HCT116 (cell line): ENCODE measurements at regions not wholly inside any gene's neighbourhood (a gene's known extent, or its start where the extent isn't known, plus 50 kb on each side); places are given as distances from the start of the nearest gene placed in this dataset.

ENCODE experiments used
- ATAC-seq: fragments of 200-7000 bp; cut with Tn5 transposase; 2 replicates; pipeline ENCODE4 v1.9.1; 2020; ENCODE audit warnings: mild to moderate bottlenecking, moderate library complexity
- BruUV-seq: library from RNA; stranded (reverse); fragments of 400-500 nt; replicated peaks from 2 replicates; lab custom pipeline; 2021; lab: Mats Ljungman, UMichigan
- CTCF ChIA-PET: fragments of 300-600 bp; sonication (Branson Sonifier 250); formaldehyde crosslinking; loops from one replicate; lab custom pipeline; 2021; ENCODE audit warnings: antibody characterized with exemption; lab: Charles Lee
- POLR2A ChIA-PET: fragments of 300-600, 350-600 bp; sonication (Branson Sonifier 250); formaldehyde crosslinking; loops from one replicate; lab custom pipeline; 2021; ENCODE audit warnings: antibody characterized with exemption; lab: Charles Lee
- RAD21 ChIA-PET, 2 experiments: fragments of 300-600 bp; sonication (Branson Sonifier 250); formaldehyde crosslinking; loops; one replicate each; lab custom pipeline; 2023; ENCODE audit warnings: low total read pairs in 2 of 2; ENCODE audit not compliant: uncharacterized antibody in 2 of 2, unreplicated experiment in 2 of 2, low non-redundant PET in 1 of 2; lab: Charles Lee
- DNase-seq: peaks from one replicate; pipeline ENCODE4 v3.0.0-alpha.2; 2010; ENCODE audit warnings: low read depth, low spot score
- H2AFZ ChIP-seq: fragments of 200-600 bp; shearing (Covaris generic), sonication (generic); 2 replicates; pipeline ENCODE4 v1.6.1; 2017; ENCODE audit warnings: low read depth, mixed run types, mixed read lengths, antibody characterized with exemption, low read length; ENCODE audit not compliant: poor library complexity, severe bottlenecking
- H3K27ac ChIP-seq: 2 replicates; pipeline ENCODE4 v1.5.1; 2012; ENCODE audit warnings: low read depth, low read length
- H3K27me3 ChIP-seq: fragments of 200-600 bp; sonication (generic); 2 replicates; pipeline ENCODE4 v1.6.1; 2016; ENCODE audit warnings: mixed run types, low read length, mixed read lengths; ENCODE audit not compliant: insufficient read depth
- H3K36me3 ChIP-seq, 2 experiments: fragments of 200-500 bp in 1 of 2; fragments of 200-600 bp in 1 of 2; sonication (Bioruptor generic) in 1 of 2; sonication (generic) in 1 of 2; 2 replicates each; pipeline versions ENCODE4 v1.5.1 to v1.6.1; 2014 to 2016; ENCODE audit warnings: low read length in 2 of 2, inconsistent platforms in 1 of 2, mixed read lengths in 1 of 2, mixed run types in 1 of 2; ENCODE audit not compliant: insufficient read depth in 2 of 2, control insufficient read depth in 1 of 2
- H3K4me1 ChIP-seq, 2 experiments: fragments of 200-600 bp in 1 of 2; sonication (generic) in 1 of 2; 2 replicates each; pipeline versions ENCODE4 v1.5.1 to v1.6.1; 2012 to 2017; ENCODE audit warnings: low read length in 2 of 2, inconsistent platforms in 1 of 2, mild to moderate bottlenecking in 1 of 2, mixed read lengths in 1 of 2, mixed run types in 1 of 2, moderate library complexity in 1 of 2; ENCODE audit not compliant: insufficient read depth in 2 of 2, control insufficient read depth in 1 of 2
- H3K4me2 ChIP-seq: fragments of 200-600 bp; sonication (generic); 2 replicates; pipeline ENCODE4 v1.6.1; 2017; ENCODE audit warnings: mixed run types, low read length, mixed read lengths
- H3K4me3 ChIP-seq, 2 experiments: fragments of 200-600 bp in 1 of 2; sonication (generic) in 1 of 2; replicated peaks in 1 of 2; 2 replicates each; pipeline ENCODE4 v1.5.1; 2011 to 2016; ENCODE audit warnings: low read length in 2 of 2, control low read depth in 1 of 2, low read depth in 1 of 2, mild to moderate bottlenecking in 1 of 2, mixed read lengths in 1 of 2, mixed run types in 1 of 2
- H3K79me2 ChIP-seq: fragments of 200-600 bp; sonication (generic); 2 replicates; pipeline ENCODE4 v1.6.1; 2017; ENCODE audit warnings: mild to moderate bottlenecking, mixed run types, low read length, moderate library complexity, mixed read lengths; ENCODE audit not compliant: insufficient read depth
- H3K9ac ChIP-seq: fragments of 200-600 bp; sonication (generic); 2 replicates; pipeline ENCODE4 v1.6.1; 2016; ENCODE audit warnings: low read length, mixed read lengths
- H3K9me2 ChIP-seq: fragments of 200-600 bp; sonication (generic), shearing (Covaris generic); 2 replicates; pipeline ENCODE4 v1.6.1; 2017; ENCODE audit warnings: mixed run types, mild to moderate bottlenecking, moderate library complexity; ENCODE audit not compliant: insufficient read depth
- H3K9me3 ChIP-seq, 2 experiments: fragments of 200-500 bp in 1 of 2; fragments of 200-600 bp in 1 of 2; sonication (Bioruptor generic) in 1 of 2; sonication (generic) in 1 of 2; 2 replicates each; pipeline ENCODE4 v1.6.1; 2014 to 2017; ENCODE audit warnings: low read length in 2 of 2, mixed read lengths in 2 of 2, inconsistent platforms in 1 of 2, low read depth in 1 of 2, mild to moderate bottlenecking in 1 of 2, mixed run types in 1 of 2, moderate library complexity in 1 of 2; ENCODE audit not compliant: control insufficient read depth in 1 of 2, insufficient read depth in 1 of 2
- H4K20me1 ChIP-seq: fragments of 200-600 bp; sonication (generic), shearing (Covaris generic); 2 replicates; pipeline ENCODE4 v1.6.1; 2017; ENCODE audit warnings: mixed run types, mild to moderate bottlenecking, moderate library complexity; ENCODE audit not compliant: insufficient read depth
- CBX3 ChIP-seq: IDR thresholded peaks from 2 replicates; pipeline ENCODE4 v1.6.1; 2012; ENCODE audit warnings: low read depth
- CEBPB ChIP-seq: IDR thresholded peaks from 2 replicates; pipeline ENCODE4 v1.6.1; 2012; ENCODE audit warnings: low read depth
- EGR1 ChIP-seq: IDR thresholded peaks from 2 replicates; pipeline ENCODE4 v1.6.1; 2012; ENCODE audit warnings: low read depth
- ELF1 ChIP-seq: IDR thresholded peaks from 2 replicates; pipeline ENCODE4 v1.6.1; 2012; ENCODE audit warnings: low read depth, borderline replicate concordance
- EZH2 ChIP-seq: fragments of 200-600 bp; sonication (generic); IDR thresholded peaks from 2 replicates; pipeline ENCODE4 v1.6.1; 2017; ENCODE audit warnings: antibody characterized with exemption, mixed run types
- FOSL1 ChIP-seq: IDR thresholded peaks from 2 replicates; pipeline ENCODE4 v1.6.1; 2012; ENCODE audit warnings: low read depth
- SIN3A ChIP-seq: IDR thresholded peaks from 2 replicates; pipeline ENCODE4 v1.6.1; 2012; ENCODE audit warnings: low read depth
- SP1 ChIP-seq: IDR thresholded peaks from 2 replicates; pipeline ENCODE4 v1.6.1; 2012; ENCODE audit warnings: low read depth
- SRF ChIP-seq: IDR thresholded peaks from 2 replicates; pipeline ENCODE4 v1.6.1; 2012; ENCODE audit warnings: low read depth
- YY1 ChIP-seq: IDR thresholded peaks from 2 replicates; pipeline ENCODE4 v1.6.1; 2011; ENCODE audit warnings: low read length, low read depth, moderate library complexity, mild to moderate bottlenecking; ENCODE audit not compliant: insufficient replicate concordance; ENCODE audit errors: extremely low read depth
- ZFX ChIP-seq: fragments of 450-650 bp; IDR thresholded peaks from 2 replicates; pipeline ENCODE4 v1.6.1; 2017
- ZNF274 ChIP-seq: fragments of 200-500 bp; sonication (Bioruptor generic); IDR thresholded peaks from 2 replicates; pipeline ENCODE4 v1.6.1; 2014; ENCODE audit warnings: mild to moderate bottlenecking, low read depth, low read length, inconsistent platforms
- intact Hi-C: fragments of 100-400 bp; cut with micrococcal nuclease; formaldehyde crosslinking; loops from 2 replicates; pipeline ENCODE4 v1.10.0; 2022
- TF ChIP-seq, protein P1 (sequence below): IDR thresholded peaks from 2 replicates; pipeline ENCODE4 v1.6.1; 2011; ENCODE audit warnings: mild to moderate bottlenecking, low read length, moderate library complexity; ENCODE audit not compliant: insufficient replicate concordance; ENCODE audit errors: extremely low read depth
- TF ChIP-seq, protein P2 (sequence below): IDR thresholded peaks from 2 replicates; pipeline ENCODE4 v1.6.1; 2012
- TF ChIP-seq, protein P3 (sequence below): IDR thresholded peaks from 2 replicates; pipeline ENCODE4 v1.6.1; 2012
- TF ChIP-seq, protein P4 (sequence below), 3 experiments: fragments of 200-600 bp in 1 of 3; sonication (generic) in 1 of 3; IDR thresholded peaks in 2 of 3; conservative IDR thresholded peaks in 1 of 3; 2 replicates each; pipeline ENCODE4 v1.5.1; 2012 to 2017; ENCODE audit warnings: low read depth in 2 of 3, low read length in 2 of 3, antibody characterized with exemption in 1 of 3, borderline replicate concordance in 1 of 3, control low read depth in 1 of 3, mild to moderate bottlenecking in 1 of 3, mixed read lengths in 1 of 3, mixed run types in 1 of 3, moderate library complexity in 1 of 3; ENCODE audit not compliant: insufficient read depth in 1 of 3
- TF ChIP-seq, protein P5 (sequence below): IDR thresholded peaks from 2 replicates; pipeline ENCODE4 v1.6.1; 2012; ENCODE audit warnings: low read depth

DNA sequence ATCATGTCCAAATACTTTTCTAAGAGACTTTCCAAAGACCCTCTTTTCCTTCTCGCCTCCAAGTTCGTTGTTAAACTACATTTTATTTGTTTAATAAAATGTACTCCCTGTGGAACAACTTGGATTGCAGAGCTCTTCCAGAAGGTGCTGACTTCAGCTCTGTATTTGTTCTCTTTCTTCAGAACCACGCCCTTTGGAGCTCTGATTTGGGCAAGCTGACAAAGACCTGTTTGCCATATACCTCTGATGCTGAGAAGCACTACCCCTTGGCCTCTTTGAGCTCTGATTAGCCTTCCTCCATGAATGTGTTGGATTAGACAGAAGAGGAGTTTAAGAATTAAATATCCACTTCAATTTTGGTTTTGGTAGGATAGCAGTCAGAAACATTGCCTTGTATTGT is 815.1 kb upstream of the POU3F4 start (continued):
- TF ChIP-seq, protein P1, sequence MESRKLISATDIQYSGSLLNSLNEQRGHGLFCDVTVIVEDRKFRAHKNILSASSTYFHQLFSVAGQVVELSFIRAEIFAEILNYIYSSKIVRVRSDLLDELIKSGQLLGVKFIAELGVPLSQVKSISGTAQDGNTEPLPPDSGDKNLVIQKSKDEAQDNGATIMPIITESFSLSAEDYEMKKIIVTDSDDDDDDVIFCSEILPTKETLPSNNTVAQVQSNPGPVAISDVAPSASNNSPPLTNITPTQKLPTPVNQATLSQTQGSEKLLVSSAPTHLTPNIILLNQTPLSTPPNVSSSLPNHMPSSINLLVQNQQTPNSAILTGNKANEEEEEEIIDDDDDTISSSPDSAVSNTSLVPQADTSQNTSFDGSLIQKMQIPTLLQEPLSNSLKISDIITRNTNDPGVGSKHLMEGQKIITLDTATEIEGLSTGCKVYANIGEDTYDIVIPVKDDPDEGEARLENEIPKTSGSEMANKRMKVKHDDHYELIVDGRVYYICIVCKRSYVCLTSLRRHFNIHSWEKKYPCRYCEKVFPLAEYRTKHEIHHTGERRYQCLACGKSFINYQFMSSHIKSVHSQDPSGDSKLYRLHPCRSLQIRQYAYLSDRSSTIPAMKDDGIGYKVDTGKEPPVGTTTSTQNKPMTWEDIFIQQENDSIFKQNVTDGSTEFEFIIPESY: no peak
- TF ChIP-seq ZFX (no peak), CBX3 (no peak)
- TF ChIP-seq, protein P2, sequence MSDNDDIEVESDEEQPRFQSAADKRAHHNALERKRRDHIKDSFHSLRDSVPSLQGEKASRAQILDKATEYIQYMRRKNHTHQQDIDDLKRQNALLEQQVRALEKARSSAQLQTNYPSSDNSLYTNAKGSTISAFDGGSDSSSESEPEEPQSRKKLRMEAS: no peak
- TF ChIP-seq, protein P3, sequence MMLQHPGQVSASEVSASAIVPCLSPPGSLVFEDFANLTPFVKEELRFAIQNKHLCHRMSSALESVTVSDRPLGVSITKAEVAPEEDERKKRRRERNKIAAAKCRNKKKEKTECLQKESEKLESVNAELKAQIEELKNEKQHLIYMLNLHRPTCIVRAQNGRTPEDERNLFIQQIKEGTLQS: no peak

DNA sequence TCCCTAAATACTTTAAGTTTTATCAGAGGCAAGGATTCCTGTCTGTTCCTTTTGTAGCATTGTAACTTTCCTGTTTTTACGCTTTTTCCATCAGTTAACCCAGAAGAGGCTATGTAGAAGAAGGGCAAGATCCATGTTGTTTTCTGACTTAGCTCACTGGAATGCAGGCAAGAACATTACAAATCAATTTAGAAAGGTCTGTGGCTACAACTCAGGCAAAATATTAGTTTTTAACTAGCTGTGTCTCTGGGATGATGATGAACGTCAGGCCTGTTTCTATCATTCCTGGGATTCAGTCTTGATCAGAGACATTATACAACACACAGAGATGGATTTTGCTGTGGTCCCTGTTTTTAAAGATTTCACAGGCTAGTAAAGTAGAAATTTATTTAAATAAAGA is 813.0 kb upstream of the POU3F4 start:
- RAD21 ChIA-PET: no interaction called here
- intact Hi-C loops: no loop called here

More for the DNA sequence above, 813.0 kb upstream of the POU3F4 start:
- Histone ChIP-seq H3K9me3 (no peaks in the 10 kb centered on the region), H3K9ac (no peak overlapping the region), H2AFZ (no peak overlapping the region), H3K4me1 (no peaks in the 10 kb centered on the region), H3K4me2 (no peak overlapping the region), H3K27ac (no peak overlapping the region), H3K79me2 (no peaks in the 10 kb centered on the region), H3K27me3 (no peaks in the 10 kb centered on the region), H3K9me2 (no peaks in the 10 kb centered on the region), H4K20me1 (no peaks in the 10 kb centered on the region), H3K36me3 (no peaks in the 10 kb centered on the region), H3K4me3 (no peak overlapping the region)
- TF ChIP-seq, protein P4, sequence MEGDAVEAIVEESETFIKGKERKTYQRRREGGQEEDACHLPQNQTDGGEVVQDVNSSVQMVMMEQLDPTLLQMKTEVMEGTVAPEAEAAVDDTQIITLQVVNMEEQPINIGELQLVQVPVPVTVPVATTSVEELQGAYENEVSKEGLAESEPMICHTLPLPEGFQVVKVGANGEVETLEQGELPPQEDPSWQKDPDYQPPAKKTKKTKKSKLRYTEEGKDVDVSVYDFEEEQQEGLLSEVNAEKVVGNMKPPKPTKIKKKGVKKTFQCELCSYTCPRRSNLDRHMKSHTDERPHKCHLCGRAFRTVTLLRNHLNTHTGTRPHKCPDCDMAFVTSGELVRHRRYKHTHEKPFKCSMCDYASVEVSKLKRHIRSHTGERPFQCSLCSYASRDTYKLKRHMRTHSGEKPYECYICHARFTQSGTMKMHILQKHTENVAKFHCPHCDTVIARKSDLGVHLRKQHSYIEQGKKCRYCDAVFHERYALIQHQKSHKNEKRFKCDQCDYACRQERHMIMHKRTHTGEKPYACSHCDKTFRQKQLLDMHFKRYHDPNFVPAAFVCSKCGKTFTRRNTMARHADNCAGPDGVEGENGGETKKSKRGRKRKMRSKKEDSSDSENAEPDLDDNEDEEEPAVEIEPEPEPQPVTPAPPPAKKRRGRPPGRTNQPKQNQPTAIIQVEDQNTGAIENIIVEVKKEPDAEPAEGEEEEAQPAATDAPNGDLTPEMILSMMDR (IDR thresholded peaks at IDR 0.05 in 2 of 3, conservative IDR thresholded peaks at IDR 0.05 in 1 of 3; ENCODE audit: borderline replicate concordance in 1 of 3, insufficient read depth in 1 of 3, low read depth in 2 of 3, low read length in 2 of 3): no peak
- TF ChIP-seq SIN3A: no peak
- TF ChIP-seq SP1: no peak
- TF ChIP-seq, protein P2: no peak
- no peak for TF ChIP-seq EZH2
- TF ChIP-seq, protein P5, sequence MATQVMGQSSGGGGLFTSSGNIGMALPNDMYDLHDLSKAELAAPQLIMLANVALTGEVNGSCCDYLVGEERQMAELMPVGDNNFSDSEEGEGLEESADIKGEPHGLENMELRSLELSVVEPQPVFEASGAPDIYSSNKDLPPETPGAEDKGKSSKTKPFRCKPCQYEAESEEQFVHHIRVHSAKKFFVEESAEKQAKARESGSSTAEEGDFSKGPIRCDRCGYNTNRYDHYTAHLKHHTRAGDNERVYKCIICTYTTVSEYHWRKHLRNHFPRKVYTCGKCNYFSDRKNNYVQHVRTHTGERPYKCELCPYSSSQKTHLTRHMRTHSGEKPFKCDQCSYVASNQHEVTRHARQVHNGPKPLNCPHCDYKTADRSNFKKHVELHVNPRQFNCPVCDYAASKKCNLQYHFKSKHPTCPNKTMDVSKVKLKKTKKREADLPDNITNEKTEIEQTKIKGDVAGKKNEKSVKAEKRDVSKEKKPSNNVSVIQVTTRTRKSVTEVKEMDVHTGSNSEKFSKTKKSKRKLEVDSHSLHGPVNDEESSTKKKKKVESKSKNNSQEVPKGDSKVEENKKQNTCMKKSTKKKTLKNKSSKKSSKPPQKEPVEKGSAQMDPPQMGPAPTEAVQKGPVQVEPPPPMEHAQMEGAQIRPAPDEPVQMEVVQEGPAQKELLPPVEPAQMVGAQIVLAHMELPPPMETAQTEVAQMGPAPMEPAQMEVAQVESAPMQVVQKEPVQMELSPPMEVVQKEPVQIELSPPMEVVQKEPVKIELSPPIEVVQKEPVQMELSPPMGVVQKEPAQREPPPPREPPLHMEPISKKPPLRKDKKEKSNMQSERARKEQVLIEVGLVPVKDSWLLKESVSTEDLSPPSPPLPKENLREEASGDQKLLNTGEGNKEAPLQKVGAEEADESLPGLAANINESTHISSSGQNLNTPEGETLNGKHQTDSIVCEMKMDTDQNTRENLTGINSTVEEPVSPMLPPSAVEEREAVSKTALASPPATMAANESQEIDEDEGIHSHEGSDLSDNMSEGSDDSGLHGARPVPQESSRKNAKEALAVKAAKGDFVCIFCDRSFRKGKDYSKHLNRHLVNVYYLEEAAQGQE: no peak
- TF ChIP-seq CEBPB: no peak
- no peak for TF ChIP-seq SRF
- TF ChIP-seq ZFX: no peak
- TF ChIP-seq FOSL1: no peak
- no peak for TF ChIP-seq ELF1
- TF ChIP-seq ZNF274: no peak
- TF ChIP-seq EGR1: no peak
- no peak for TF ChIP-seq YY1
- BruUV-seq: no TSS peak
- POLR2A ChIA-PET: no interaction called here
- DNase-seq: no peak
- CTCF ChIA-PET: no interaction called here
- no peak for ATAC-seq
